H1 (cell line): ENCODE measurements at regions not wholly inside any gene's neighbourhood (a gene's known extent, or its start where the extent isn't known, plus 50 kb on each side); places are given as distances from the start of the nearest gene placed in this dataset.

Experiments used
- CTCF ChIA-PET: fragments of 300-600 bp; sonication (Branson Sonifier 250); formaldehyde crosslinking; loops from one replicate; lab custom pipeline; 2021; ENCODE audit not compliant: partially characterized antibody; lab: Charles Lee
- POLR2A ChIA-PET: fragments of 300-600 bp; sonication (Branson Sonifier 250); formaldehyde crosslinking; loops from one replicate; lab custom pipeline; 2021; ENCODE audit warnings: inconsistent platforms; ENCODE audit not compliant: partially characterized antibody; lab: Charles Lee
- DNase-seq, 2 experiments: peaks; one replicate each; pipeline versions ENCODE4 v3.0.0 to v3.0.0-alpha.2; 2010 to 2022; ENCODE audit warnings: low spot score in 2 of 2, low read depth in 1 of 2, mixed read lengths in 1 of 2
- FAIRE-seq: peaks from 2 replicates; lab custom pipeline; 2011; peaks lifted over from hg19 to GRCh38; lab: Jason Lieb, UNC
- H2AFZ ChIP-seq: 2 replicates; pipeline ENCODE4 v1.8.1; 2012; ENCODE audit warnings: low read length, inconsistent platforms
- H2AK5ac ChIP-seq: 2 replicates; pipeline ENCODE4 v1.6.1; 2013; ENCODE audit warnings: low read depth, low read length
- H2BK120ac ChIP-seq: replicated peaks from 2 replicates; pipeline ENCODE3; 2013; ENCODE audit warnings: low read depth, low read length, inconsistent platforms
- H2BK12ac ChIP-seq: 2 replicates; pipeline ENCODE4 v1.6.1; 2013; ENCODE audit warnings: low read depth, low read length
- H2BK15ac ChIP-seq: 2 replicates; pipeline ENCODE4 v1.6.1; 2013; ENCODE audit warnings: low read length
- H2BK20ac ChIP-seq: 2 replicates; pipeline ENCODE4 v1.6.1; 2013; ENCODE audit warnings: low read length
- H2BK5ac ChIP-seq: 2 replicates; pipeline ENCODE4 v1.6.1; 2013; ENCODE audit warnings: low read depth, low read length
- H3K14ac ChIP-seq: 2 replicates; pipeline ENCODE4 v1.6.1; 2013; ENCODE audit warnings: inconsistent platforms; ENCODE audit not compliant: insufficient read length
- H3K18ac ChIP-seq: 2 replicates; pipeline ENCODE4 v1.6.1; 2013; ENCODE audit warnings: low read length; ENCODE audit errors: extremely low read depth
- H3K23ac ChIP-seq: 2 replicates; pipeline ENCODE4 v1.6.1; 2013; ENCODE audit warnings: inconsistent platforms; ENCODE audit not compliant: insufficient read length
- H3K23me2 ChIP-seq: 2 replicates; pipeline ENCODE4 v1.6.1; 2013; ENCODE audit warnings: low read depth, low read length
- H3K27ac ChIP-seq: 2 replicates; pipeline ENCODE4 v1.6.1; 2011; ENCODE audit warnings: low read depth, low read length, inconsistent platforms
- H3K27me3 ChIP-seq, 4 experiments: replicated peaks in 1 of 4; 1 replicate in 1 of 4; 2 replicates in 3 of 4; pipeline versions ENCODE4 v1.6.1 to v1.8.1; 2011 to 2013; ENCODE audit warnings: low read length in 3 of 4, mild to moderate bottlenecking in 3 of 4, inconsistent platforms in 2 of 4, mixed read lengths in 2 of 4, moderate library complexity in 1 of 4; ENCODE audit not compliant: control insufficient read depth in 3 of 4, insufficient read depth in 3 of 4; ENCODE audit errors: extremely low read depth in 1 of 4
- H3K36me3 ChIP-seq, 4 experiments: 2 replicates each; pipeline versions ENCODE4 v1.6.1 to v1.8.1; 2011 to 2013; ENCODE audit warnings: mild to moderate bottlenecking in 4 of 4, low read length in 3 of 4, moderate library complexity in 2 of 4, control low read depth in 1 of 4, inconsistent platforms in 1 of 4; ENCODE audit not compliant: insufficient read depth in 4 of 4, control insufficient read depth in 2 of 4
- H3K4ac ChIP-seq: replicated peaks from 2 replicates; pipeline ENCODE3; 2013; ENCODE audit warnings: low read length, low read depth, mixed read lengths, inconsistent platforms; ENCODE audit not compliant: insufficient read length
- H3K4me1 ChIP-seq, 4 experiments: replicated peaks in 1 of 4; 1 replicate in 1 of 4; 2 replicates in 3 of 4; pipeline versions ENCODE4 v1.6.1 to v1.8.1; 2011 to 2013; ENCODE audit warnings: low read length in 3 of 4, inconsistent platforms in 2 of 4, mixed read lengths in 1 of 4; ENCODE audit not compliant: insufficient read depth in 4 of 4, control insufficient read depth in 3 of 4
- H3K4me2 ChIP-seq, 2 experiments: 2 replicates each; pipeline versions ENCODE4 v1.6.1 to v1.8.1; 2011 to 2013; ENCODE audit warnings: low read depth in 2 of 2, low read length in 2 of 2, control low read depth in 1 of 2, inconsistent platforms in 1 of 2, mild to moderate bottlenecking in 1 of 2; ENCODE audit not compliant: insufficient read depth in 1 of 2
- H3K4me3 ChIP-seq, 4 experiments: fragments of 200-600, 300-600 bp in 1 of 4; sonication (generic), shearing (Covaris generic), sonication (Bioruptor Twin) in 1 of 4; 2 replicates each; pipeline versions ENCODE4 v1.5.1 to v1.8.1; 2011 to 2016; ENCODE audit warnings: low read length in 4 of 4, low read depth in 3 of 4, control low read depth in 2 of 4, inconsistent platforms in 2 of 4, mild to moderate bottlenecking in 2 of 4, mixed read lengths in 1 of 4, moderate library complexity in 1 of 4; ENCODE audit not compliant: insufficient read depth in 2 of 4; ENCODE audit errors: extremely low read depth in 1 of 4
- H3K56ac ChIP-seq: replicated peaks from 2 replicates; pipeline ENCODE3; 2013; ENCODE audit warnings: low read depth, mild to moderate bottlenecking, mixed read lengths, low read length, inconsistent platforms; ENCODE audit not compliant: insufficient read length
- H3K79me1 ChIP-seq: 2 replicates; pipeline ENCODE4 v1.6.1; 2013; ENCODE audit warnings: low read depth, low read length, control low read depth
- H3K79me2 ChIP-seq, 2 experiments: 2 replicates each; pipeline versions ENCODE4 v1.6.1 to v1.8.1; 2012 to 2013; ENCODE audit warnings: low read length in 2 of 2, mild to moderate bottlenecking in 2 of 2, inconsistent platforms in 1 of 2; ENCODE audit not compliant: insufficient read depth in 2 of 2, control insufficient read depth in 1 of 2
- H3K9ac ChIP-seq, 4 experiments: replicated peaks in 1 of 4; 1 replicate in 1 of 4; 2 replicates in 3 of 4; pipeline versions ENCODE4 v1.6.1 to v1.8.1; 2011 to 2013; ENCODE audit warnings: low read depth in 3 of 4, low read length in 3 of 4, control low read depth in 2 of 4, mild to moderate bottlenecking in 2 of 4, moderate library complexity in 2 of 4, inconsistent platforms in 1 of 4; ENCODE audit errors: extremely low read depth in 1 of 4
- H3K9me3 ChIP-seq, 2 experiments: 2 replicates each; pipeline versions ENCODE4 v1.6.1 to v1.8.1; 2012 to 2013; ENCODE audit warnings: mild to moderate bottlenecking in 2 of 2, moderate library complexity in 2 of 2, control low read depth in 1 of 2, inconsistent platforms in 1 of 2, low read depth in 1 of 2, low read length in 1 of 2, mixed read lengths in 1 of 2; ENCODE audit not compliant: insufficient read depth in 2 of 2
- H4K20me1 ChIP-seq, 2 experiments: replicated peaks in 1 of 2; 2 replicates each; pipeline versions ENCODE3 to v1.8.1; 2011 to 2013; ENCODE audit warnings: inconsistent platforms in 2 of 2, low read length in 2 of 2, mild to moderate bottlenecking in 1 of 2; ENCODE audit not compliant: insufficient read depth in 2 of 2, control insufficient read depth in 1 of 2
- H4K5ac ChIP-seq: 2 replicates; pipeline ENCODE4 v1.6.1; 2013; ENCODE audit warnings: low read length, low read depth, mixed read lengths, inconsistent platforms; ENCODE audit not compliant: insufficient read length
- H4K8ac ChIP-seq: 2 replicates; pipeline ENCODE4 v1.8.0; 2013; ENCODE audit warnings: mild to moderate bottlenecking, moderate library complexity, low read length, inconsistent platforms; ENCODE audit not compliant: insufficient read depth; ENCODE audit errors: extremely low read depth
- H4K91ac ChIP-seq: replicated peaks from 2 replicates; pipeline ENCODE3; 2013; ENCODE audit warnings: low read length, mixed read lengths, inconsistent platforms; ENCODE audit not compliant: insufficient read length
- ATF2 ChIP-seq: IDR thresholded peaks from 2 replicates; pipeline ENCODE4 v1.6.1; 2012; ENCODE audit warnings: low read length, inconsistent platforms
- EZH2 ChIP-seq: fragments of 200-600 bp; sonication (generic); IDR thresholded peaks from 2 replicates; pipeline ENCODE4 v1.7.1; 2012; ENCODE audit warnings: low read depth, mild to moderate bottlenecking, moderate library complexity, low read length, inconsistent platforms; ENCODE audit not compliant: severe bottlenecking
- HDAC2 ChIP-seq, 2 experiments: fragments of 300-600 bp in 1 of 2; sonication (generic) in 1 of 2; IDR thresholded peaks; 2 replicates each; pipeline ENCODE4 v1.6.1; 2011 to 2012; ENCODE audit warnings: low read depth in 2 of 2, low read length in 2 of 2, mild to moderate bottlenecking in 2 of 2, moderate library complexity in 2 of 2, borderline replicate concordance in 1 of 2, inconsistent platforms in 1 of 2
- KDM5A ChIP-seq: fragments of 200-600 bp; IDR thresholded peaks from 2 replicates; pipeline ENCODE4 v1.7.1; 2012; ENCODE audit warnings: mild to moderate bottlenecking, low read length, inconsistent platforms, mixed read lengths
- SP4 ChIP-seq: IDR thresholded peaks from 2 replicates; pipeline ENCODE4 v1.6.1; 2012; ENCODE audit warnings: low read length, inconsistent platforms
- WGBS, 2 experiments: shearing (Covaris generic) in 1 of 2; methylation state at CpG; one replicate each; pipeline versions ENCODE4 v1.1.6 to v1.1.7; 2013 to 2015; ENCODE audit warnings: low lambda C conversion rate in 2 of 2, mixed read lengths in 2 of 2, inconsistent platforms in 1 of 2, low coverage in 1 of 2, missing lambda C conversion rate in 1 of 2; ENCODE audit not compliant: insufficient replicate concordance in 2 of 2, insufficient coverage in 1 of 2, insufficient read length in 1 of 2; ENCODE audit errors: extremely low coverage in 1 of 2, missing lambda C conversion rate in 1 of 2; 5-methylcytosine and 5-hydroxymethylcytosine counted together

- Histone ChIP-seq H2BK15ac (no peak overlapping the region), H2AFZ (peak overlapping the region; percentile 47; the same call in 1 of the 2 replicates), H3K4me1 (peaks cover 7 to 13% (median 11%) of the 10 kb centered on the region in 4 experiments; a peak in 6 of 7 replicates), H3K79me2 (no peaks in the 10 kb centered on the region), H4K20me1 (no peaks in the 10 kb centered on the region), H3K23ac (no peak overlapping the region), H4K5ac (no peak overlapping the region), H3K27me3 (peaks cover 0 to 8% (median 1%) of the 10 kb centered on the region in 4 experiments; a peak in 3 of 7 replicates), H3K23me2 (peaks cover 2% of the 10 kb centered on the region; the same call in 1 of the 2 replicates), H4K8ac (peak overlapping the region; percentile 71; the same call in 1 of the 2 replicates), H3K4me3 (peak overlapping the region in 2 of 4 experiments; percentile 25 to 66; a peak in 3 of 8 replicates), H2BK20ac (no peak overlapping the region), H3K9ac (no peak overlapping the region; a peak in 1 of 7 replicates), H3K4me2 (peak overlapping the region; percentile 83 to 85), H2BK12ac (no peak overlapping the region), H3K27ac (no peak overlapping the region), H3K14ac (no peak overlapping the region), H3K4ac (no peak overlapping the region), H2BK5ac (no peak overlapping the region), H3K18ac (no peak overlapping the region), H3K56ac (no peak overlapping the region), H3K9me3 (no peaks in the 10 kb centered on the region), H3K79me1 (no peaks in the 10 kb centered on the region), H4K91ac (no peak overlapping the region), H2AK5ac (no peak overlapping the region), H3K36me3 (no peaks in the 10 kb centered on the region), H2BK120ac (no peak overlapping the region)
- WGBS, 2 experiments: 95% methylated on average over 5 of the region's 5 CpGs; no CpG with 5 or more reads in 1 of the 2 experiments
- CTCF ChIA-PET: interaction anchor here (0.5 kb wide), 1 partner anchor 9 kb away, joined by 4 read pairs; no protein-coding TSS in a partner anchor
- no peak for DNase-seq
- no peak for FAIRE-seq
- POLR2A ChIA-PET: no interaction called here
- TF ChIP-seq SP4: no peak
- no peak for TF ChIP-seq EZH2
- no peak for TF ChIP-seq ATF2
- TF ChIP-seq HDAC2 (IDR thresholded peaks at IDR 0.05; ENCODE audit: borderline replicate concordance in 1 of 2, low read depth in 2 of 2, low read length in 2 of 2): no peak
- no peak for TF ChIP-seq KDM5A
Measured at GRCh38 chr9:107636571-107637381, 147.2 kb upstream of the KLF4 start.
